ENCODE measurements at regions not wholly inside any gene's neighbourhood (a gene's known extent, or its start where the extent isn't known, plus 50 kb on each side); places are given as distances from the start of the nearest gene placed in this dataset.
A peak's percentile ranks its signal among the peaks of the same experiment; 100 is the strongest.

DNA sequence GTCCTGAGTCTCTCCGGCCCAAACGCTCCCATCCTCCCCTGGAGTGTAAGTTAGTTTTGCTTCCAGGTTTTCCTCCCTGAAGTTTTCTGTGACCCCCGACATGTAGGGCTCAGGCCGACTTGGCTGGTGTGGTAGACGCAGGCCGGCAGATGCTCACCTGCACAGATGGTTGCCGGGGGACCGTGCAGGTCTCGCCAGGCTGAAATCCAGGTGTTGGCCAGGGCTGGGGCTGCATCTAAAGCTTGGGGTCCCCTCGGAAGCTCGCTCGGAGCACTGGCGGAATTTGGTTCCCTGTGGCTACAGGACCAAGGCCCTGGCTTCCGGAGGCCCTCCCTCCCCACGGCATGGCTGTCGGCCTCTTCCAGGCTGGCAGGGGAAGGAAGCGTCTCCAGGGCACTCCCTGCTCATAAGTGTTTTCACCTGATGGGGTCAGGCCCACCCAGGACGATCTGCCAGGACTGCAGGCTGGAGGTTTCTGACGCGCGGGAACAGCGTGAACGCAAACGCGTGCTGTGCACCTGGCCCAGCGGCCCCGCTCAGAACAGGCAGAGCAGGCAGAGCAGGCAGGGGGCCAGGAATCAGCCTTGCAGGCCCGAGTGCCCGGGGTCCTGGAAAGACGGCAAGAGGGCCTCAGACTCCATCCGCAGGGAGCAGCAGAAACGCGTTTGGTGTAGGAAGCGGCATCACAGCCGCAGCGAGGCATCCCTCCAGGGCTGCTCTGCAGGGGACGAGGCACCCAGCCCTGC, 258.2 kb downstream of the BRD1 start:
- no peak for TF ChIP-seq POLR2A (IDR thresholded peaks at IDR 0.05)
- 81 to 86% methylated on average over 37 of the region's 37 CpGs for WGBS, 2 donors
- no peaks in the 10 kb centered on the region for H3K4me1 ChIP-seq

DNA sequence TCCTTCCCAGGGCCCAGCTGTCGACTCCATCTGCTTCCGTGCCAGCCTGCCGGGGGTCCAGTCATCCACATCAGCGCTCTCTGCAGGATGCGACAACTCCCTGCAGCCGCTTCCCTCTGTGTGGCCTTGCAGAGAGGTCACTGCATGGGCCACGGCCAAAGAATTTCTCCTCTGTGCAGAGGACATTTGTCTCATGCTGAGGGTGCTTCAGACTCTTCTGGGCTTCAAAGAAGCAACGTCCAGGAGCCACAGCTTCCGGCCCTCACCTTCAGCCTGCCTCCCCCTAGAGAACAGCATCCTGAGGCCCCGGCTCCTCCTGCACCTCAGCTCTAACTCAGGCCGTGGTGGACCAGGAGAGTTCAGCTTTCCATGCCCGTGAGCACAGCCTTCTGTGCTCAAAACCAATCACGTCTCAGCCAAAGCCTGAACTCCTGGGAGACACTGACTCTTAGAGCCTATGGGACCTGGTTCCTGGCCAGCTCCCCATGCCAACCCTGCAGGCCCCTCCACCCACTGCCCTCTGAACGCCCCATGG, 258.9 kb downstream of the BRD1 start:
- peak in 1 of 2 donors; percentile 4 for DNase-seq (ENCODE audit: low spot score in 2 of 2)

More for the DNA sequence above, 258.2 kb downstream of the BRD1 start:
- no peak for DNase-seq (ENCODE audit: low spot score in 2 of 2)
- Histone ChIP-seq H3K36me3 (no peaks in the 10 kb centered on the region), H3K27me3 (no peaks in the 10 kb centered on the region), H3K9me3 (peaks cover 0 to 5% (median 0%) of the 10 kb centered on the region in 4 donors), H3K27ac (no peak overlapping the region), H3K4me3 (no peak overlapping the region)

DNA sequence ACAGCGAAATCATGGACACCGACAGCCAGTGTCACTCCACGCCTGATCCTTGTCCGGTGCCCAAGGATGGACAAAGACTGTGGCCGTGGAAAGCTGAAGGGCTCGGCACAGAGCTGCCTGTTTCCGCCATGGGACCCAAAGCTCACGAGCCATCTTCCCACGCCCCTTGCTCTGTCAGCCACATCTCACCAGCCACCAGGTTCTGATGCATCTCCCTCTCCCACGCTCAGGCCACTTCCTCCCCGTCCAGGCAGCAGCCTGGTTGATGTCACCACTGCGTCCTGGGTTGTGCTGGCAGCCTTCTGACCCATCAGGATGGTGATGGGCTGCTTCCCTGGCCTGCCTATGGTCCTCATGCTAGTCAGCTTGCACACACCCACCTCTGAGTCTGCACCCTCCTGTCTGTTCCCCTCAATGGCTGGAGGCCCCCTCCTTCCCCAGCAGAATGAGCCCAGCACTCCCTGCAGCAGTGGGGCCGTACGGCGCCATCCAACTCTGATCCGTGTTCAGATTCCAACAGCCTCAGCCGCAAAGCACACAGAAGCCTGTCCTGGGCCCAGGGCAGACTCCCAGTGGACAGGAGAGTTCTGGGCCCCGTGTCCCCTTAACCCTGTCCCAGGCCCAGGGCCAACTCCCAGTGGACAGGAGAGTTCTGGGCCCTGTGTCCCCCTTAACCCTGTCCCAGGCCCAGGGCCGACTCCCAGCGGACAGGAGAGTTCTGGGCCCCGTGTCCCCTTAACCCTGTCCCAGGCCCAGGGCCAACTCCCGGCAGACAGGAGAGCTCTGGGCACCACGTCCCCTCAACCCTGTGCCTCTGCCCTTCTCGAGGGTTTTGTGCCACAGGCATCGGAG, 259.5 kb downstream of the BRD1 start:
- Histone ChIP-seq H3K27ac (no peak overlapping the region), H3K36me3 (no peaks in the 10 kb centered on the region), H3K9me3 (peaks cover 0 to under 1% (median 0%) of the 10 kb centered on the region in 4 donors), H3K27me3 (no peaks in the 10 kb centered on the region), H3K4me1 (no peaks in the 10 kb centered on the region), H3K4me3 (no peak overlapping the region)
- no peak for DNase-seq (ENCODE audit: low spot score in 2 of 2)
- 73 to 75% methylated on average over 21 to 25 of the region's 25 CpGs for WGBS, 2 donors
- TF ChIP-seq EP300 (IDR thresholded peaks at IDR 0.05) (no peak), POLR2A (IDR thresholded peaks at IDR 0.05) (no peak), CTCF (IDR thresholded peaks at IDR 0.05) (no peak)

More for the DNA sequence above, 258.9 kb downstream of the BRD1 start:
- Histone ChIP-seq H3K36me3 (no peaks in the 10 kb centered on the region), H3K4me3 (no peak overlapping the region), H3K4me1 (no peaks in the 10 kb centered on the region), H3K27me3 (no peaks in the 10 kb centered on the region), H3K9me3 (peaks cover 0 to 5% (median 0%) of the 10 kb centered on the region in 4 donors), H3K27ac (no peak overlapping the region)
- WGBS, 2 donors = 59 to 64% methylated on average over 14 of the region's 14 CpGs
- no peak for TF ChIP-seq POLR2A (IDR thresholded peaks at IDR 0.05)

DNA sequence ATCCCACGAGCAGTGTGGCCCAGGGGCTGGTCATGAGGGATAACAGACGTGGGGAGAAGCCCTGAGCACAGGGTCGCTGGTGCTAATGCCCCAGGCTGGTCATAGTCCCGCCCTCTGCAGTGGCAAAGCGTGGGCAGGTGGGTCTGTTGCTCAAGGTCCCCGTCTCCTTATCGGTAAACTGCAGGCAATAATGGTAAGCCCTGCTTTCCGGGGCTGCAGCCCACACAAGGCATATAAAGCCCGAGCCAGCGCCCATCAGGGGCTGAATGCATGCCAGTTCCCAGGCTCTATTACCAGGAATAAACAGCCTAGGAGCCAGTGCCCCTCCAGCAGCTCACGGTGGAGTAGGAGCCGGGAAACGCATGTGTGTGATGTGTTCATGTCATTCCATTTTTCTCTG, 261.0 kb downstream of the BRD1 start:
- 68 to 72% methylated on average over 13 of the region's 13 CpGs for WGBS, 2 donors
- Histone ChIP-seq H3K9me3 (no peaks in the 10 kb centered on the region), H3K4me3 (no peak overlapping the region), H3K27me3 (no peaks in the 10 kb centered on the region), H3K27ac (no peak overlapping the region), H3K36me3 (no peaks in the 10 kb centered on the region), H3K4me1 (no peaks in the 10 kb centered on the region)
- TF ChIP-seq CTCF (IDR thresholded peaks at IDR 0.05) = no peak
- TF ChIP-seq POLR2A (IDR thresholded peaks at IDR 0.05) = no peak
- TF ChIP-seq EP300 (IDR thresholded peaks at IDR 0.05) = no peak
- peak in 1 of 2 donors; percentile 1 for DNase-seq (ENCODE audit: low spot score in 2 of 2)

DNA sequence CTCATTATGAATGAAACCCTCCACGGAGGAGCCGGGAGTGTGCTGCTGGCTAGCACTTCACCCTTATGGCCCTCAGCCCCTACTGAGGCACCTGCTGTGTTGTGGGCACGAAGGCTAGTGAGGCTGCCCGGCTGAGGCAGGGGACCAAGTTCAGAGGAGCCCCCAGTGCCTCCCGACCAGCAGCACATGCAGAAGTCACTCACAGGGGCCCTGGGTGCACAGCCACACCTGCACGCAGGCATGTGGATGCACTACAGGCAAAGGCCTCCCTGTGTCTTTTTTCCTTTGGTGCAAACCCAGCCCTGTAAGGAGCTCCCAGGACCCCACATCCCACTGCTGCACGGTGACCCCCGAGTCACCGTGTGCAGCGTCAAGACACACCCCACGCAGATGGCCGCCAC, 261.5 kb downstream of the BRD1 start:
- Histone ChIP-seq H3K4me1 (no peaks in the 10 kb centered on the region), H3K9me3 (no peaks in the 10 kb centered on the region), H3K4me3 (no peak overlapping the region), H3K27ac (no peak overlapping the region), H3K27me3 (no peaks in the 10 kb centered on the region), H3K36me3 (no peaks in the 10 kb centered on the region)
- peak in 1 of 2 donors; percentile 10 for DNase-seq (ENCODE audit: low spot score in 2 of 2)
- WGBS, 2 donors = 62 to 81% methylated on average over 12 of the region's 12 CpGs
- no peak for TF ChIP-seq POLR2A (IDR thresholded peaks at IDR 0.05)
- TF ChIP-seq EP300 (IDR thresholded peaks at IDR 0.05) = no peak
- TF ChIP-seq CTCF (IDR thresholded peaks at IDR 0.05) = no peak

GRCh38 chr22:49565516-49565855, 262.2 kb downstream of the BRD1 start:
- 66 to 67% methylated on average over 6 of the region's 6 CpGs for WGBS, 2 donors
- no peak for DNase-seq (ENCODE audit: low spot score in 2 of 2)
- Histone ChIP-seq H3K4me1 (no peaks in the 10 kb centered on the region), H3K27ac (no peak overlapping the region), H3K27me3 (no peaks in the 10 kb centered on the region), H3K4me3 (no peak overlapping the region), H3K36me3 (no peaks in the 10 kb centered on the region), H3K9me3 (no peaks in the 10 kb centered on the region)
- TF ChIP-seq POLR2A (IDR thresholded peaks at IDR 0.05) (no peak), CTCF (IDR thresholded peaks at IDR 0.05) (no peak), EP300 (IDR thresholded peaks at IDR 0.05) (no peak)

Measured in tibial nerve (tissue), 4 donors.